SW 1271 (cell line): ENCODE measurements at regions not wholly inside any gene's neighbourhood (a gene's known extent, or its start where the extent isn't known, plus 50 kb on each side); places are given as distances from the start of the nearest gene placed in this dataset.

Experiments
- DNase-seq, 2 experiments: peaks; one replicate each; lab custom pipeline; 2025; lab: John Stamatoyannopoulos, UW

GRCh38 chrX:22664826-22665225 is 334.9 kb upstream of the DDX53 start:
- no peak for DNase-seq

- no peak for DNase-seq
Measured at GRCh38 chrX:22665818-22666217, 333.9 kb upstream of the DDX53 start.

DNA sequence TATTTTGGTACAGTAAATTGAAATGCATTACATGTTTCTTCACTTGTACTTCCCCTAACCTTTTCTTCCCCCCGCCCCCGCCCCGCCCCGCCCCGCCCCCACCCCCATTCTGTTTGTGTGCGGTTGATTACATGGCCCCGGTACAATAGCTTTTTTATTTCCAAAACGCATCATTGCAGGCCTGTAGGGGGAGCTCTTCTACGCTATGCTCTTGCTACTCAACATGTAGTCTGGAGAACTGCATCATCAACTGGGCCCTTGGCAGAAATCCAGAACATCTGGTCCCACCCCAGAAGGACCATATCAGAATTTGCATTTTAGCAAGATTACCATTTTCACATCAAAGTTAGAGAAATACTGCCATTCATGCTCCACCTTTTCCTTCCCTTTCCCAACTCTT is 333.3 kb upstream of the DDX53 start:
- DNase-seq = no peak

DNA sequence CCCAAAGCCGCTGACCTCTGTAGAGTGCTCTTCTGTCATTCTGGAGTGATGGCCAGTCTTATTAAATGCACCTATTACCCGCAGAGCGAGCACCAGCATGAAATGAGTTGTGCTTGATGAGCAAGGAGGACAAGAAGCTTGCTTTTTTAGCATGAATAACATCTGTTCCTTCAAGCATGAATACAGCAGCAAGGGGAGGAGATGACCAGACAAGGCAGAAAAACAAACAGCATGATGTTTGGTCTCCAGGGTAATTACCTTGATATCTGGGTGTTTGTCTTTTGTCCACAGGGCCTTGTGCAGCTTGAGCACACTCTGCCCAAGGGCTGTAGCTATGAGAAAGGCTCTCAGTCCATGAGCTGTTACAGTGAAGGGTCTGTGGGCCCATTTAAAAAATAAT is 324.8 kb upstream of the DDX53 start:
- DNase-seq = no peak

- DNase-seq = peak in 1 of 2 experiments; percentile 0
Measured at GRCh38 chrX:22686138-22686541, 313.6 kb upstream of the DDX53 start.

- no peak for DNase-seq
Measured at GRCh38 chrX:22689290-22689689, 310.5 kb upstream of the DDX53 start.

DNA sequence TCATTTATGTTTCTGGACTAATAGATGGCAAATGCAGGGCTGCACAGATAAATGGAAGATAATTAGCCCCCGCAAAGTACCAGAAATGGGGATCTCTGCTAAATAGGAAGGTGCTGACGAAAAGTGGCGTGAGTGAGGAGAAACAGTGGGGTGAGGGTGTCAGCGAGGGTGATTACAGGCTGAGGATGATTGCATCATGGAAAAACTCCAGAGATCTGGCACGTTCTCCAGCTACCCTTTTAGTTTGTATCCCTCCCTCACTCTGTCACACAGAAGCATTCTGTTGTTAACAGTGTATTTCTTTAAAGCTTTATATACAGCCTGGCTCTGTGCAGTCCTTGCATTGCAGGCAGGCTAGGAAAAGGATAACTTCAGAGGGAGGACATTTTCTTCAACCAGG is 309.6 kb upstream of the DDX53 start:
- DNase-seq = no peak

DNA sequence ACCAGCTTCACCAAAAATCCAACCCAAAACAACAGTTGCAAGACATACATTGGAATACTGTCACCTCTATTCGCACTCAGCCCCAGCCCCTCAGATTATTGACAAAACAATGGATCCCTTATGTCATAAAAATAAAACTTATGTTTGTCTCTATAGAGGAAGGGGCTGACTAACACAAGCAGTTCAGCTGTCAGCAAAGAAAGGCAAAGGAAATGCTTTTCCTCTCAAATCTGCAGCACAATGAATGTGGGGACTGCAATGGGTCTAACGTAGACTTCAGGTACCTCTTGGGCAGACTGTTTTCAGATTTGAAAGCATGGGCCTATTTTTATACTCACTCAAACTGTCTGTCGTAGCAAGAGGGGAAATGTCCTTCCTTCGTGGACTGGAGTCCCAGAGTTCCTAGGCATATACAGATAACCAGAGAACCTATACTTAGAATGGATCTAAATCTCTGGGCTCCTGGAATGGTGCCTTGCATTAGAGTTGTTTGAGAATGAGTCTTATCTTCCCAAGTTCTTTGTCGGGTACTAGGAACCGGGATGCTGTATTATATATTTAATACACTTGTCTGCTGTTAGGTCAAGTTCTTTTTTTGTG is 307.7 kb upstream of the DDX53 start:
- no peak for DNase-seq

- no peak for DNase-seq
Measured at GRCh38 chrX:22698151-22698550, 301.6 kb upstream of the DDX53 start.

DNA sequence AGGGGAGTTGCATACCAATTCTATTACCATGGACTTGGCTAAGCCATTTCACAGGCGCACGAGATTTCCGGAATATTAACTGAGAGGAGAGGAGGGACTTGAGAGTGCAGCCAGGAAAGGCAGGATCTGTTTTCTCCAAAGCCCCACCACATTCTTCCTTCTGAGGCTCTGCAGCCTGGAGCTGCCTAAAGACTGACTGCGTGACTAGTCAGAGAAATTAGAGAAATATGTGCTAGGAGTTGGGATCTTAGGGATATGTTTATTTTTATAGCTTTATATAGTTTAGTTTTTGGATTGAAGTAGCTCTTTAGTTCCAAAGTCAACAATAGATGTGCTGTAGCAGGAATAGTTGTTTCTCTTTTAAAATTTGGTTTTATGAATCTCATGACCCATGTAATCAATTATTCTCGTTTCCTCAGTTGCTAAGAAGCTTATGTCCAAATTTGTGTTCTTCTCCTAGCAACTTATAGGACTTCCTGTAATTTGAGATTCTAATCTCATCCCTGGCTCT is 300.1 kb upstream of the DDX53 start:
- DNase-seq = no peak

- no peak for DNase-seq
Measured at GRCh38 chrX:22712942-22713341, 286.8 kb upstream of the DDX53 start.

- DNase-seq = no peak
Measured at GRCh38 chrX:22730542-22730941, 269.2 kb upstream of the DDX53 start.

GRCh38 chrX:22737541-22737940 is 262.2 kb upstream of the DDX53 start:
- no peak for DNase-seq

DNA sequence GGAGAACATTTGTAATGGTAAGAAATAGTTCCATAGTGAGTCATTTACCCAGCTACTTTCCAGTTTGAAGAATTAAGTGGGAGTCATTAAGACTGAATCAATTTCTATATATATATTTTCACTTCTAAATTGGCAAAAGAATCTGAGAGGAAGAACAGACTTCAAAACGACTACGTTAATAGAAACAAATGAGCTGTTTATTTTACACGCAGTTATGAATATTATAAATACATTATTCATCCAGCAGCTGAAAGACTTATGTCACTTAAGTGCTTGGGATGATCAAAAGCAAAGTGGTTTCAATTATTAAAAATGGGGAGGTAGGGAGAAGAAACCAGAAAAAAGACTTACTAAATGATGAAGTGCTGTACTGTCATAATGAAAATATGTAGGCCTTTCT is 260.5 kb upstream of the DDX53 start:
- no peak for DNase-seq

- no peak for DNase-seq
Measured at GRCh38 chrX:22740836-22741235, 258.9 kb upstream of the DDX53 start.

DNA sequence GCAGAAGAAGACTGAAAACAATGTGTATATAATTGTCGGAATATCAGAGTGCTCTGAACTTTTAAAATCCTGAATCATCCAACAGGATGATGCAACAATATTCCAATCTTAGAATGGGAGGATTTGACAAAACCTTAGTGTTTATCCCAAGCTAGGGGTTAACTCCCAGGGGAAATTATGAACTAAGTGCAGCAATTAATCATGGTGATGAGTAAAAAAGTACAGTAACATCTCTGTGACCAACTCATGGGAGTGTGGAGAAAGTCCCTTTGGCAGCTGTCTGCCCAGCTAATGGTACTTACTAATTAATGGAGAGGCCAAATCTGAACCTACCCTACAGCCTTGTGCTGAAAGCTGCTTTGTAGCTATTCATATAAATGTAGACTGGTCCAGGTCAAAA is 257.6 kb upstream of the DDX53 start:
- DNase-seq = no peak

DNA sequence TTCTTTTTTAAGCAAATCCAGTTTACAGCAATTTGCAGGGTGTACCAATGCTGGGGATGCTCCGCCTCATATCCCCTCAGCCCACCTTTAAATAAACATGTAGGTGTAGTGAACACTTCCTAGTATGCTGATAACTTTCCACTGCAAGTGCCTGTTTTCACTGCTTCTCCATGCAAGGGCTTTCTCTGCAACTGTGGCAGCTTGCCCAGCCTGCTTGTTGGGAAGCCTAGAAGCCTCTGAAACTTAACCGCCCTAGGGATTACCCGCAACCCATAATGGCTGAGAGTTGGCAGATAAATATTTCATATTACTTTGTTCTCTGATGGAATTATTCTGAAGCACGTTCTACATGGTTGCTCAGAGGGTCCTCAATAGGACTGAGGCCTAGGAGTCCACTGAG is 253.7 kb upstream of the DDX53 start:
- DNase-seq = no peak

GRCh38 chrX:22748093-22748999 is 251.4 kb upstream of the DDX53 start:
- DNase-seq = no peak

DNA sequence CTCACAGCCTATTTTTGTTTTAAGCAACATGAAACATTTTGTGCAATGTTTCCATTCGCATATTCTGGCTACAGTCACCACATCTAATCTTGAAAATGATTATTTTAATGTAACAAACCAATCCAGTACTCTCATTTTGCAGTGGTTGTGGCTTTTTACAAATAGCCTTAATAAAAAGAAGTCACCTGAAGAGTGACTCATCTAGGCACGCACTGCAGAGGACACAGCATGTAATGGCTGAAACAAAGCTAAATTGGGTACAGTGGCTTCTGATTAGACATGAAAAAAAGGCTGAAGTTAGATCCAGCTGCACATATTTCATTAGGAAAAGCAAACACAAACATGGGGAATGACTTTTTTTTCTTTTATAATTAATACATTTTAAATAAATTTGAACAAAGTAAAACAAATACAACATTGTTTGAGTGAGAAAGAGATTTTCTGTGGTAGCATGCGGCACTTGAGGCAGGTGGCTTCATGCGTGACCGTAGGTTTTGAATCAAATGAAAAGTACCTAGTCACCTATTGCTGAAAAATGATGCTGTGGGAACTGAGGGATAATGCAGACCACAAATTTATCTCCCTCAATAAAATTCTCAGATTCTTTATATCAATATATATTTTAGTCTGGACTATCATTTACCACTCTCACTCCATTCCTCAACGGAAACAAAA is 240.8 kb upstream of the DDX53 start:
- no peak for DNase-seq

GRCh38 chrX:22760513-22761057 is 239.2 kb upstream of the DDX53 start:
- no peak for DNase-seq

DNA sequence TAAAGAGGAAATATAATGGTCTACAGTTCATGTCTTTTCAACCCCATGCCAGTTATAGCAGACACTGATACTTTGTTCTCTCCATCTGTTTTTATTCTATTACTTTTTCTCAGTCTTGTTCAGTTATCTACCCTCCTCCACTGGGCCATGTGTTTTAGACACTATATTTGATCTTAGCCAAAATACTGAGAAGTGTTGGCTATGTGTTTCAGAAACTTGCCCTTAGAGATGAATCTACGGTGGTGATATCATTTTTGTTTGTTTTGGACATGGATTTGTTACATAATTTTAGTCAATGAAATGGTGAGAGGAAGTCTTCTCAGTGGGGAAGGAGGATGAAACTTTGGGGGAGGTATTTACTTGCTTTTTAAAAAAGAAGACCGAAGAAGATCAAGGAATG is 211.5 kb upstream of the DDX53 start:
- DNase-seq = no peak

DNA sequence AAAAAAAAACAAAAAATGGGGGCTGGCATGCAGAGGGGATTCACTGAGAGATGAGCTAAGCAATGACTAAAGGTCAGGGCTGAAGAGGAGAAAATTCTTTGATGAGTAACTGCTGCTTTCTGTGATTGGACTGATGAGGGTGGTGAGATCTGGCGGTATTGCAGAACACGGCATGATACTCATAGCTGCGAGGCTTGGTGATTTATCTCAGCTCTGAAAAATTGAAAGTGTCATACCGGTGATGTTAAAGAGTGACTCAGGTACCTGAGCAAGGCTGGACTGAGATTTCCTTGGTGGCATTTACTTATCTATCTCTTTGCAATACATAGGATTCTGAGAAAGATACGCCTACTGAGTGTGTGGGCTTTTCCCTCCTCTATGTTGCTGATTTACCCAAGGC is 204.1 kb upstream of the DDX53 start:
- DNase-seq = no peak

GRCh38 chrX:22800360-22800759 is 199.4 kb upstream of the DDX53 start:
- DNase-seq = peak; percentile 5 to 58
